SU-DHL-6 (cell line): ENCODE measurements at regions not wholly inside any gene's neighbourhood (a gene's known extent, or its start where the extent isn't known, plus 50 kb on each side); places are given as distances from the start of the nearest gene placed in this dataset.

ENCODE experiments used
- EZH2phosphoT487 ChIP-seq: fragments of 200-600 bp; sonication (generic), shearing (Covaris generic); conservative IDR thresholded peaks from 2 replicates; pipeline ENCODE4 v1.6.1; 2018; ENCODE audit warnings: mild to moderate bottlenecking, antibody characterized with exemption, low read length, moderate library complexity, mixed read lengths
- TF ChIP-seq, protein P1 (sequence below): fragments of 200-600 bp; sonication (generic); IDR thresholded peaks from one replicate; pipeline ENCODE4 v1.5.1; 2017; ENCODE audit warnings: antibody characterized with exemption, mild to moderate bottlenecking, low read length, moderate library complexity; ENCODE audit not compliant: insufficient read depth, poor library complexity, severe bottlenecking

- TF ChIP-seq, protein P1, sequence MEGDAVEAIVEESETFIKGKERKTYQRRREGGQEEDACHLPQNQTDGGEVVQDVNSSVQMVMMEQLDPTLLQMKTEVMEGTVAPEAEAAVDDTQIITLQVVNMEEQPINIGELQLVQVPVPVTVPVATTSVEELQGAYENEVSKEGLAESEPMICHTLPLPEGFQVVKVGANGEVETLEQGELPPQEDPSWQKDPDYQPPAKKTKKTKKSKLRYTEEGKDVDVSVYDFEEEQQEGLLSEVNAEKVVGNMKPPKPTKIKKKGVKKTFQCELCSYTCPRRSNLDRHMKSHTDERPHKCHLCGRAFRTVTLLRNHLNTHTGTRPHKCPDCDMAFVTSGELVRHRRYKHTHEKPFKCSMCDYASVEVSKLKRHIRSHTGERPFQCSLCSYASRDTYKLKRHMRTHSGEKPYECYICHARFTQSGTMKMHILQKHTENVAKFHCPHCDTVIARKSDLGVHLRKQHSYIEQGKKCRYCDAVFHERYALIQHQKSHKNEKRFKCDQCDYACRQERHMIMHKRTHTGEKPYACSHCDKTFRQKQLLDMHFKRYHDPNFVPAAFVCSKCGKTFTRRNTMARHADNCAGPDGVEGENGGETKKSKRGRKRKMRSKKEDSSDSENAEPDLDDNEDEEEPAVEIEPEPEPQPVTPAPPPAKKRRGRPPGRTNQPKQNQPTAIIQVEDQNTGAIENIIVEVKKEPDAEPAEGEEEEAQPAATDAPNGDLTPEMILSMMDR, result no peak
- no peak for TF ChIP-seq EZH2phosphoT487
Observed at GRCh38 chr1:26630634-26631033, 65.2 kb upstream of the ARID1A start.
